HG03039 (cell line): ENCODE measurements at regions not wholly inside any gene's neighbourhood (a gene's known extent, or its start where the extent isn't known, plus 50 kb on each side); places are given as distances from the start of the nearest gene placed in this dataset.
"Not testable (repeated sequence)": the region's sequence is repeated elsewhere in the genome, so short reads cannot be mapped to it uniquely, and the experiment has no call there.

Source experiments
- ATAC-seq: cut with Tn5 transposase; IDR thresholded peaks from one replicate; pipeline ENCODE4 v1.9.1; 2021; ENCODE audit warnings: mild to moderate bottlenecking, moderate library complexity; ENCODE audit not compliant: unreplicated experiment

DNA sequence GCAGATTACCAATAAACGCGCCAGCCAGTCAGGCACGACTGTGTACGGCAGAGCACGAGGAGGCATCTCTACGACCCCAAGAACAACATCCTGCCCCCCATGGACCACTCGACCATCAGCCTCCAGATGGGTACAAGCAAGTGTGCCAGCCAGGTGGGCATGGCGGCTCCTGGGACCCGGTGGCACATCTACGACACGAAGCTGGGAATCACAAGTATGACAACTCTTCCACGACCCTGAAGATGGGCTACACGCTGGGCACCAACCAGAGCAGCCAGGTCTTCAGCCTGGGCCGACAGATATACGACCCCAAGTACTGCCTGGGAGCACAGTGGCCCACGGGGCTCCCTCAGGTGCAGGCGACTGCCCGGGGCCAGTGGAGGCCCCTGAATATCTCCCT is 217.6 kb downstream of the POTED start:
- ATAC-seq: no peak

DNA sequence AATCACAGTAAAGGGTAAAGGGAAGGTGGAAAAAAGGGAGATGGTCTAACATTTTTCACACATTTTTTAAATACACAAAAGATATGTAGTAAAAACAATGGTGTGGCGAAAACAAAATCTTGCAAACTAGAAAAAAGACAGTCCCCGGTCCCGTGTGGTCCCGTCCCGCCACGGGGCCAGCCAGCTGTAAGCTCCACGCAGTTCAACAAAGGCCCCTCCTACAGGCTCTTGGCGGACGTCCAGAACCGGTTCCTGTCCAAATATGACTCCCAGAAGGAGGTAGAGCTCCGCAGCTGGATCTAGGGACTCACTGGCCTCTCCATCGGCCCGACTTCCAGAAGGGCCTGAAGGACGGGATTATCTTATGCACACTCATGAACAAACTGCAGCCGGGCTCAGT is 216.9 kb downstream of the POTED start:
- not testable (repeated sequence) for ATAC-seq

DNA sequence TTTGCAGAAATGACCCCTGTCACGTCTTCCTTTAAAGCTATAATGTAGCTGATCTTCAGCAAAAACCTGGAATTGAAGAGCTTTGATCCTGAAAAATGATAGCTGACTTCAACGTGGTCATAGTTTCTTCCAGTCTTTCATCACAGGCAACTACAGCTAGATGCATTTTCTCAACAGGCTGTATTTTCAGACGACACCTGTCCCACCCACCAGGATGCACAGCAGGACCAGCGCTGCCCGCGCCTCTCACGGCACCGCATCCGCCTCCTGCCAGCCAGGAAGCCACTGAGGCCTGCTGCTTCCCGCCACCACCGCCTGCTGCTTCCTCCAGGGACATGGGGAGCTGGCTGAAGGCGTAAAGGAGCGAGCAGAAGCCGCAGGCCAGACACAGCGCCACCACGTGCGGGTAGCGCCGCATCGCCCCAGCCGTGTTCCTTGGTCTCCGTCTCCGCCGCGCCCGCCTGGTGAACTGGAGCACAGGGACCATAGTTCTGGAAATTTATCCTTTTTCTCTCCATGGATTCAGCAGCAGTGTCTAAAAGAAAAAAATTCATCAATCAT is 215.7 kb downstream of the POTED start:
- not testable (repeated sequence) for ATAC-seq

DNA sequence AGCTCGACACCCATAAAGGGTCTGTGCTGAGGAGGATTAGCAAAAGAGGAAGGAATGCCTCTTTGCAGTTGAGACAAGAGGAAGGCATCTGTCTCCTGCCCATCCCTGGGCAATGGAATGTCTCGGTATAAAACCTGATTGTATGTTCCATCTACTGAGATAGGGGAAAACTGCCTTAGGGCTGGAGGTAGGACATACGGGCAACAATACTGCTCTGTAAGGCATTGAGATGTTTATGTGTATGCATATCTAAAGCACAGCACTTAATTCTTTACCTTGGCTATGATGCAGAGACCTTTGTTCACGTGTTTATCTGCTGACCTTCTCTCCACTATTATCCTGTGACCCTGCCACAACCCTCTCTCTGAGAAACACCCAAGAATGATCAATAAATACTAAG is 210.7 kb downstream of the POTED start:
- ATAC-seq: not testable (repeated sequence)

DNA sequence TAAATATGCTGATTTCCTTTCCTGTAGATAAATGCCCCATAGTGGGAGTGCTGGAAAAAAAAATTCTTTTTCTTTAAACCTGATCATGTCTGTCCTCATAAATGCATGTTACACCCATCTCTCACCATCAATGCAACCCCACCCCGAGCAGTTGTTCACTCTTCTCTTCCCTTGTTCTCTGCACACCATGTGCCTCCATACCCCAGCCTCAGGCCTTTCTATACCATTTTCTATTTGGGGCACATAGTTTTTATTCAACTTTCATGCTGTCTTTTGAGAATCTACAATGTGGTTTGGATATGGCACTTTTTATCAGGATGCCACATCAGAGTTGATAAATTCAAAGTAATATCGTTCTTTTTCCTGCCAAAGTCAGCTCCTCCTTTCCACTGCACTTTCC is 202.6 kb downstream of the POTED start:
- ATAC-seq: not testable (repeated sequence)

DNA sequence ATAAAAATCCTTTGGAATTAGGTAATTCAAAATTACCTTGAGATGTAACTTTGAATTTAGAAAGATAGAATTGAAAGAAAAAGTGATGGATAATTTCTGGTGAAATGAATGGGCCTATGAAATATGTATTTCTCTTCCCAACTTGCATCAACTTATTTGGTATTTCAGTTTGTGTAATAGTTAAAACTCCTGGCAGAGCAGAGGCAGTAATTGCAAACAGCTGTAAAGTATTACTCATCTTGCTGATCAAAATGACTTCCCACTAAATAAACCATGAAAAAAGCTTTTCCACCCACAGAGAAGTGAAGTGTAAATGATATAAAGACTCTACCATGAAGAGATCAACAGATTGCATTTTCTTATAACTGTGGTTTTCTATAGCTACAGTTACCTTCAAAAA is 201.0 kb downstream of the POTED start:
- ATAC-seq: not testable (repeated sequence)

DNA sequence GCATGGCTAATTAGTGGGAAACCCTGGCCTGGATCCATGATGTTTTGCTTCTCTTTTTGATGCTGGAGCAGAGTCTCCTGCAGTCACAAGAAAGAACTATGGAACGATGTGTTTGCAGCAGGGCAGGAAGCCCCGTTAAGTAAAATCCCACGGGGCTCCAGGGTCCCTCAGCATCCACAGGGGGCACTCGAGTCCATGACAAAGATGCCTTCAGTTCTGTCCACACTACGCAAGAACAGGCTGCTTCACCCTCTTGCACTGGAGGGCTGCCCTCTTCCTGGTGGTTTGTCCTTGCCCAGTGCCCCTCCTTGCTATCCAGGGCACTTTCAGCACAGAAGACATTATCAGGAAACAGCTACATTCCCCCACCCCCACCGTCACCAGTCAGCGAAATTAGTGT is 196.9 kb downstream of the POTED start:
- not testable (repeated sequence) for ATAC-seq

DNA sequence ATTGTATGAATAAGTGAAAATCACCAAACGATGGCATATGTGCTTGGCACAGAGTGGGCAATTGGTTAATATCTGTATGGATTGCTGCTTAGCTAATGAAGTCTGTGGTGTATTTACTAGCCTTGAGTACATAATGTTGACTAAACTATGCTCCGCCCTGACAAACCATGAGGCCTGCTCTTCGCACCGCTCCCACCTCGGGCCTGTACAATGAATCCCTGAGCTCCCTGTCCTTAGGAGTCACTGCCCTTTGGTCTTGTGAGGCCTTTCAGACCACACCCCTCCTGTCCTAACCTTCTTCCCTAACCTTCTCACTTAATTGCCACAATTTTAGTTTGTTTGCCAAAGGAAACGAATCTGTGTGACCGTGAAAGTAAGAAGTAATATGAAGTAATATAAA is 193.2 kb downstream of the POTED start:
- not testable (repeated sequence) for ATAC-seq
